B cell (primary cell): ENCODE measurements at regions not wholly inside any gene's neighbourhood (a gene's known extent, or its start where the extent isn't known, plus 50 kb on each side); places are given as distances from the start of the nearest gene placed in this dataset.

Experiments used
- ATAC-seq: fragments of 200-7000 bp; cut with Tn5 transposase; one replicate; pipeline ENCODE4 v1.10.0; 2021; ENCODE audit warnings: low read depth, mild to moderate bottlenecking, moderate number of reproducible peaks, moderate library complexity
- CTCF ChIA-PET: fragments of 350-600 bp; sonication (Branson Sonifier 250); formaldehyde crosslinking; loops from one replicate; lab custom pipeline; 2021; ENCODE audit warnings: antibody characterized with exemption, inconsistent platforms; lab: Charles Lee
- POLR2A ChIA-PET: fragments of 350-600 bp; sonication (Branson Sonifier 250); formaldehyde crosslinking; loops from one replicate; lab custom pipeline; 2021; ENCODE audit warnings: antibody characterized with exemption; lab: Charles Lee
- DNase-seq: peaks from one replicate; pipeline ENCODE4 v3.0.0; 2013
- H2AFZ ChIP-seq: 2 replicates; pipeline ENCODE4 v1.6.1; 2012; ENCODE audit warnings: mild to moderate bottlenecking, low read depth, low read length; ENCODE audit not compliant: insufficient read depth, poor library complexity, severe bottlenecking
- H3K27ac ChIP-seq, 2 donors: 1 replicate in 1 of 2; 2 replicates in 1 of 2; pipeline ENCODE4 v1.5.1; 2012 to 2013; ENCODE audit warnings: low read length in 2 of 2, mild to moderate bottlenecking in 2 of 2, moderate library complexity in 1 of 2
- H3K27me3 ChIP-seq, 4 experiments: fragments of 200-600 bp in 1 of 4; sonication (generic) in 1 of 4; replicated peaks in 1 of 4; 1 replicate in 2 of 4; 2 replicates in 2 of 4; pipeline versions ENCODE4 v1.6.1 to v1.7.0; 2013 to 2016; ENCODE audit warnings: low read length in 3 of 4, mild to moderate bottlenecking in 2 of 4, mixed read lengths in 1 of 4, moderate library complexity in 1 of 4; ENCODE audit not compliant: insufficient read depth in 4 of 4, control insufficient read depth in 3 of 4; ENCODE audit errors: control extremely low read depth in 1 of 4
- H3K36me3 ChIP-seq, 2 experiments: replicated peaks in 1 of 2; 1 replicate in 1 of 2; 2 replicates in 1 of 2; pipeline versions ENCODE4 v1.6.1 to v1.7.1; 2013; ENCODE audit warnings: low read length in 1 of 2; ENCODE audit not compliant: insufficient read depth in 2 of 2, control insufficient read depth in 1 of 2; ENCODE audit errors: control extremely low read depth in 1 of 2, extremely low read depth in 1 of 2
- H3K4me1 ChIP-seq, 2 donors: fragments of 200-600 bp in 1 of 2; sonication (generic) in 1 of 2; 1 replicate in 1 of 2; 2 replicates in 1 of 2; pipeline versions ENCODE4 v1.5.1 to v1.6.1; 2013 to 2017; ENCODE audit warnings: low read length in 2 of 2; ENCODE audit not compliant: control insufficient read depth in 2 of 2, insufficient read depth in 2 of 2
- H3K4me2 ChIP-seq: replicated peaks from 2 replicates; pipeline ENCODE3; 2012; ENCODE audit warnings: mild to moderate bottlenecking, low read depth, low read length; ENCODE audit not compliant: poor library complexity, severe bottlenecking
- H3K4me3 ChIP-seq, 5 experiments: fragments of 200-600 bp in 1 of 5; sonication (generic) in 1 of 5; 1 replicate in 3 of 5; 2 replicates in 2 of 5; pipeline versions ENCODE4 v1.5.1 to v1.7.0; 2011 to 2016; ENCODE audit warnings: low read length in 4 of 5, mild to moderate bottlenecking in 4 of 5, low read depth in 2 of 5, control low read depth in 1 of 5, moderate library complexity in 1 of 5; ENCODE audit not compliant: insufficient read depth in 1 of 5; ENCODE audit errors: control extremely low read depth in 1 of 5, extremely low read depth in 1 of 5
- H3K79me2 ChIP-seq: fragments of 200-600 bp; sonication (generic); one replicate; pipeline ENCODE4 v1.6.0; 2016; ENCODE audit warnings: low read length; ENCODE audit not compliant: control insufficient read depth, insufficient read depth
- H3K9ac ChIP-seq: fragments of 200-600 bp; sonication (generic); 2 replicates; pipeline ENCODE4 v1.6.1; 2017; ENCODE audit warnings: mild to moderate bottlenecking, low read length, moderate library complexity
- H3K9me3 ChIP-seq, 3 donors: one replicate each; pipeline versions ENCODE4 v1.6.1 to v1.7.1; 2013; ENCODE audit warnings: low read length in 2 of 3; ENCODE audit not compliant: control insufficient read depth in 2 of 3, insufficient read depth in 1 of 3; ENCODE audit errors: control extremely low read depth in 1 of 3
- H4K20me1 ChIP-seq: 2 replicates; pipeline ENCODE4 v1.6.0; 2012; ENCODE audit warnings: mild to moderate bottlenecking, low read length; ENCODE audit not compliant: insufficient read depth, control insufficient read depth, poor library complexity, severe bottlenecking
- H3K27ac Mint-ChIP-seq: one replicate; pipeline ENCODE4 v1.8.0; 2021; ENCODE audit warnings: mixed read lengths
- H3K27me3 Mint-ChIP-seq: one replicate; pipeline ENCODE4 v1.8.0; 2021; ENCODE audit warnings: mixed read lengths
- H3K4me1 Mint-ChIP-seq: one replicate; pipeline ENCODE4 v1.8.0; 2021; ENCODE audit warnings: mixed read lengths
- H3K4me3 Mint-ChIP-seq: one replicate; pipeline ENCODE4 v1.8.0; 2021; ENCODE audit warnings: mixed read lengths
- H3K9me3 Mint-ChIP-seq: one replicate; pipeline ENCODE4 v1.8.0; 2022; ENCODE audit warnings: mixed read lengths; ENCODE audit not compliant: insufficient read depth
- CTCF ChIP-seq: fragments of 200-600 bp; IDR thresholded peaks from one replicate; pipeline ENCODE4 v1.8.0; 2022; ENCODE audit warnings: antibody characterized with exemption, mild to moderate bottlenecking
- EZH2 ChIP-seq: IDR thresholded peaks from 2 replicates; pipeline ENCODE4 v1.6.1; 2012; ENCODE audit warnings: borderline replicate concordance, low read depth, mild to moderate bottlenecking, moderate library complexity, low read length; ENCODE audit not compliant: insufficient read depth, poor library complexity, severe bottlenecking
- WGBS: methylation state at CpG from one replicate; pipeline ENCODE4 v1.1.5; 2013; ENCODE audit warnings: missing lambda C conversion rate; ENCODE audit not compliant: insufficient coverage; 5-methylcytosine and 5-hydroxymethylcytosine counted together
- intact Hi-C: fragments of 100-400 bp; cut with micrococcal nuclease; formaldehyde crosslinking; loops from one replicate; pipeline ENCODE4 v1.10.0; 2022

- no peaks in the 10 kb centered on the region for H3K4me1 ChIP-seq
- no peak overlapping the region for H2AFZ ChIP-seq
- no peak overlapping the region for H3K4me3 ChIP-seq
- Mint-ChIP-seq H3K4me3 (no peak overlapping the region), H3K27ac (no peak overlapping the region), H3K4me1 (no peaks in the 10 kb centered on the region), H3K9me3 (peaks cover 2% of the 10 kb centered on the region), H3K27me3 (no peaks in the 10 kb centered on the region)
- no peak overlapping the region for H3K9ac ChIP-seq
- no peaks in the 10 kb centered on the region for H3K36me3 ChIP-seq
- peaks cover 0 to 2% (median 0%) of the 10 kb centered on the region in 4 experiments for H3K27me3 ChIP-seq
- WGBS, result 78% methylated on average over 2 of the region's 3 CpGs
- TF ChIP-seq CTCF, result no peak
- TF ChIP-seq EZH2, result no peak
- no peaks in the 10 kb centered on the region for H4K20me1 ChIP-seq
- ChIA-PET CTCF (no interaction called here), POLR2A (no interaction called here)
- H3K79me2 ChIP-seq, result no peaks in the 10 kb centered on the region
- no peak for DNase-seq
- H3K9me3 ChIP-seq, result peaks cover 0 to 4% (median 0%) of the 10 kb centered on the region in 3 donors
- intact Hi-C loops, result no loop called here
- no peak overlapping the region for H3K27ac ChIP-seq
- H3K4me2 ChIP-seq, result no peak overlapping the region
- ATAC-seq, result no peak
Measured at GRCh38 chr15:48066456-48066855, 54.3 kb upstream of the SLC24A5 start.
